Stimulated activated CD8-positive, alpha-beta memory T cell treated with anti-CD3 and anti-CD28 coated beads, Interleukin-15, amount 100 ng/mL, for 4 hours (primary cell): ENCODE measurements at regions not wholly inside any gene's neighbourhood (a gene's known extent, or its start where the extent isn't known, plus 50 kb on each side); places are given as distances from the start of the nearest gene placed in this dataset.

Experiments
- DNase-seq, 2 donors: peaks; one replicate each; pipeline ENCODE4 v3.0.0-alpha.2; 2020; ENCODE audit warnings: low read depth in 2 of 2

GRCh38 chr5:88979244-88979643 lies 96.3 kb upstream of the MEF2C start:
- no peak for DNase-seq

DNA sequence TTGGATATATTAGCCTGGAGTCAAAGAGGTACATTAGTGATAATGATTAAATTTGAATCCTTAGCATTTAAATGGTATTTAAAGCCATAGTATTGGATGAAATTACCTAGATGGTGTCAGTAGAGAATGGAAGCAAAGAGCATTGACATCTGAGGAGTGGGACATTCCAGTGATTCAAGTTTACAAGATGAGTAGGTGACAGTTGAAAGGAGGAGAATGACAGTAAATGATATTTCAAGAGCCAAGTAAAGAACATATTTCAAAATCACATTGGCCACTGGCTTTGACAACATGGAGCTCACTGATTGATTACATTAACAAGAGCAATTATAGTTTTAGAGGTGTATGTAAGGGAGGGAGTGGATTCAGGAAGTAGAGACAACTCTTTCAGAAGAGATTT lies 93.9 kb upstream of the MEF2C start:
- no peak for DNase-seq

- DNase-seq, result no peak
Measured at GRCh38 chr5:88967633-88968585, 84.9 kb upstream of the MEF2C start.

- no peak for DNase-seq
Measured at GRCh38 chr5:88964831-88965230, 81.8 kb upstream of the MEF2C start.

- DNase-seq, result no peak
Measured at GRCh38 chr5:88957013-88957412, 74.0 kb upstream of the MEF2C start.

GRCh38 chr5:88956416-88956815 lies 73.4 kb upstream of the MEF2C start:
- no peak for DNase-seq

DNA sequence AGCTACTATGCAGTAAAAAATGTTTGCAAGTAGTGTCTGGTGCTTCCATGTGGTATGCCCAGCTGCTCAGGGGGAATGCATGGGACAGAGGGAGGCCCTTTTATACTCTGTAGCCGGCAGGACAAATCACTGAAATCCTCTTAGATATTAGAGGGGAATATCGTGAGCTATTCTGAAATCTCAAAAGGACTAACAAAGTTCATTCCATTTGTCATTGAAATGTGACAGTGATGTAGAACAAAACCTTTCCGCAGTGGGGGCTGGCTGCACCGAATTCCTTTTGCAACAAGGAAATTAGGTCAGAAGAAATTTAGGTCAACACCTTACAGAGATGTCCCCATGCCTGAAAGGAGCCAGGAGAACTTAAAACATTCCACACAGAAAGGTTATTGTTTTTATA lies 72.4 kb upstream of the MEF2C start:
- no peak for DNase-seq

DNA sequence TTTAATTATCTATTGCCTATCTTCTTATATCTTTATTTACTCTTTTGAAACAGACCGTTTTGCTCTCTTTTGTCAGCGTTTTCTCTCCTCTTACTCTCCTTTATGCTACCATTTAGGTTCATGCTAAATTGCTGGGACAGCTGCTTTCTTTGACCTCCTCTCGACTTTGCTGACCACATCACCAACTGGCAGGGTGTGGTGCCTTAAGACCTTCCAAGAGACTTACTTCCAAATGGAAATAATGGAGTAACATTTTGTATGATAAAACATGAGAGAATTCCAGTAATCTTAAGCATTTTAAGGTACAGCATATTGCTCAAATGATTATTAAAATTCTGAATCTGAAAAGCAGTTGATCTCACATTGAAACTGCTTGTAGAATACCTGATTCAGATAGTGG lies 71.5 kb upstream of the MEF2C start:
- DNase-seq, result no peak

- DNase-seq, result no peak
Measured at GRCh38 chr5:88952996-88953643, 70.1 kb upstream of the MEF2C start.

DNA sequence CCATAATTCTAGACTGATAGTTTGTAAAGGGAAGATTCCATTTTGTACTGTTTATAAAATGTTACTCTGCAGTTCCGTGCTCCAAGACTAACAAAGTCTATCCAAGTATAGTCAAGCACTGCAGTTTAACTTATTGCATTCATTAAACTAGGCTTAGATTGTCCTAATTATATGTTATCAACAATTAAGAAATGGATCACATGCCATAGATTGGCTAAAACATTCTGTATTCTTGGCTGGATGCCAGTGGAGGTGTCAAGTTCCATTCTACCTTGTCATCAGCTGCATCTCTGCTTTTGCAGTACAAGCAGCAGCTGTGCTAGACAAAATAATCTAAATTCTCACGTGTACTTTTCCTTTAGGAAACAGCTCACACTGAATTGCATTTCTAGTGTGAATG lies 69.4 kb upstream of the MEF2C start:
- DNase-seq, result no peak

DNA sequence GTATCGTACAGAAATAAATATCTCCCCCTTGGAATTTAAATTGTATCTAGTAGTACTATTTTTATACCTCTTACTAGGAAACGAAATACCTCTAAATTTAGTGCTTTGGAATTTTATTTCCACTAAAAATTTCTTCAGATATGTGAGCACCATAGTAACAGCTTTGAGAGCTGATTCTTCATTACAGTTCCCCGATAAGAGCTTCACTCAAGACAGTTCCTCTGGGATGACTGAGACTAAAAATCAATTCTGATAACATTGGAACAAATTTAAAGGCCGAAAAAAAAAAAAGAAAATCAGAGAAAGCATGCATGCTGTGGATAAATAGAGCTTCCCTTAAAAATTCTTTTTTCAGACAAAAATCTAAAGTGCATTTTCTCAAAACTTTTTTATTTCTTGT lies 68.5 kb upstream of the MEF2C start:
- no peak for DNase-seq

DNA sequence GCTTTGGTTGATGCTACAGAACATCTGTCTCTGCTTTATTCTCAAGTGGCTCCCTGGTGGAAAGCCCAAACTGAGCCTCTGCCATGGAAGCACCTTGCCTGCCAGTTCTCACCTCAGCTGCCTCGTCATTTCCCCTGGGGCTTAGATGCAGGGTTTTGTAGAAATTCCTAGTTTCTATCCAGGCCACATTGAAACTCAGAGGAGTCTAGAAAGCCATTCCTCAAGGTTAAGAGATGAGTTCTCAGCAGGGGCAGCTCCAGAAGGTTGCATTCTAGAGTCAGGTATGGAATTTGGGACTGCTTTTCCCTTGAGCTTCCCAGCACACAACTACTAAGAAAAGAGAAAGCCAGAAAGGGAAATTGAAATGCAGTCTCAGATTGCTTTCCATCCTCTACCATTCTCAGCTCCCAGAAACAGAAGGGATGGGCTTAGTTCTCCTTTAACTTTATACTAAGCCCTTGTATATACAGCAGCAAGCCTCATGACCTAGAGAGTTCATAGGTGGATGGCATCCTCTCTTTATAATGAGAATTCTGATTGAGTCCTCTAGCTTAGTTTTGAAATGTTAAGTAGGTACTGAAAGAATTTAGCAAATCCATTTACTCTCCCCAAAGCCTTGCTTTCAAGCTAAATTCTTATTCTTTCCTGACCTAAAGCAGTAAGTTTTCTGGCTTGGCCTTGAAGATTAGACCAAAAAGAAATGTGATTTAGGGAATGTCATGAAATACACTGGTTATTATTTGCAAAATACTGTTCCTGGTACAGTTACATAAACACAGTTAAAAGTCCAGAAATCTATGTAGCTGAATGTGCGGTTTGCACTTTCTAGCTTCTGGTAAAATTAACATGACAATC lies 66.0 kb upstream of the MEF2C start:
- no peak for DNase-seq

DNA sequence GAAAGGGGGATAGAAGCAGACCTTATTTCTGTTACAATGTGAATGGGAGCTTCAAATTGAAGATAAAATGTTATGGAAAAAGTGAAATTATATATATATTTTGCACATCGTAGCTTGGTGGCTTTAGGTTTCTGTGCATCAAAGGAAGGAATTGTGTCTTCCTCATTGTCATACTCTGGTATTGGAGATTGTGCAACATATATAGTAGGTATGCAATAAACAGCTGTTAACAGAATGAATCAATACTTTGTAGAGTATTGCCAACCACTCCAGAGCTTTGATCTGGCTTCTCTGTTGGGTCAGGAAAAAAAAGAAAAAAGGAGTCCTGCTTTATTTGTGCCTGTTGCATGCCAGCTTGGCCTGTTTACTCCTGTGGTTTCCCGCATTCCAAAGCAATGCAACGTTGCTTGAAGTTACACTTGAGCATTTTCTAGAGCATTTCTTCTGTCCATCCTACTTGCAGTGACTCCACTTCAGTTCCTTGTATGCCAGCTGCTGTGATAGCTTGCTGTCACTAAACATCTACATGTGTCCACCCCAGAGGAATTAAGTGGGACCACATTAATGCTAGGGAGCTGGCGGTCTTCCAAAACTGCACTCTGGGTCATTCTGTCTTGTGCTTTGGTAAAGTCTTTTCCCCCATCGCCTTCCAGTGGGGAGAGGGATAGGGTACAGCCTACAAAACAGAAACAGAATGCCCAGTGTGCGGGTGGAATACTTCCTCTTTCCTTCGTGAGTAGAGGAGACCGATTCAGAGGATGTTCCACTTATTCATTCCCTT lies 62.0 kb upstream of the MEF2C start:
- DNase-seq, result no peak

- DNase-seq, result no peak
Measured at GRCh38 chr5:88941581-88941980, 58.6 kb upstream of the MEF2C start.

GRCh38 chr5:88940713-88941112 lies 57.7 kb upstream of the MEF2C start:
- DNase-seq, result no peak

DNA sequence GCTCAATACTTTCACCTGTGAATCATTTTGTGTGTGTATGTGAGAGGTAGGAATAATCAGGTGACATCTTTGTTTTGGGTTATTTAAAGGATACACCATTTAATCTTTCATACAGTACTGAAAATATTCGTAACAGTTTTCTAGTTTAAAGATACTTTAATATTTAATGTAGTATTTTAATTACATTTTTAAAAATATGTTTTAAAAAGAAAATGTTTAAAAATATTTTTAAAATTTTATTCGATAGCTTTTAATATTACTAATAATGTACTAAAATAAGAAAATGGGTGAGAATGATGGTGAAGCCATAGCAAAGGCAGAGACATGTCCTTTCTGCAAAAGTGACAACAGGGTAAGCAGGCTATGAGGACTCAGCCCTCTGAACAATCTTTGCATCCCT lies 56.3 kb upstream of the MEF2C start:
- DNase-seq, result no peak

- no peak for DNase-seq
Measured at GRCh38 chr5:88938488-88938887, 55.5 kb upstream of the MEF2C start.

DNA sequence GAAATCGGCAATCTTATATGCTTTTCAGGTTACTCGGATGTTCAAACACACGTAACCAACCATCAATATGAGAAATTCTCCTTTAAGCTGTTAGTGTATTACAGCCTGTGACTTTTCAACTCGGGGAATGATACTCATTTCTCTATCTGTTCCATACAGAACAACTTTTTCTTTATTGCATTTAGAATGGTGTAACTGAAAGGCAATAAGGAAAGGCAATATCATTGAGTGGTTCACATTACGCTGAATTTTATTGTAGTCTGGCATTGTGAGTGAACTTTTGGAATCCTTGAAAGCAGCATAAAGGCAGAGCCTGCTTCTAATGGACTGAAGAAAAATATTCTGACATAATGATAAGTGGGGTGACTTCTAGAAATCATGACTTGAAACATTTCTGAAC lies 54.4 kb upstream of the MEF2C start:
- DNase-seq, result no peak

DNA sequence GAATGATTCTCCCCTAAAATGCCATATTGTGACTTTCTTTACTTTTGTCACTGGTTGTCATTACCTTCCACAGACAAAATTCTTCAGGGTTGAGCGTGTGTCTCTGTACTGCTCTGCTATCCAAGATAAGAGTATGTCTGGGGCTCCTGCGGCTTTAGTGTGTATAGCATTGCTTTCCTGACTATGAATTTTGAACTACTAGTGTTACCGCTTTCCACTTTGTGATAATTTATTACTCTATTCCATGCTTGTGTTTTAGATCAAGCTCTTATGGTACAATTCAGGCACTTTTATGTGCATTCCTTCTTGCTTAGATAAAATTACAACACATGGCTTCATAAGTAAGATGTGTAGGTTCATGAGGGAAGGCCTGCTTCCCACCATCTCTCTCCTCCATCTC lies 51.5 kb upstream of the MEF2C start:
- no peak for DNase-seq
